Esophagus (tissue), 2 donors: ENCODE measurements at regions not wholly inside any gene's neighbourhood (a gene's known extent, or its start where the extent isn't known, plus 50 kb on each side); places are given as distances from the start of the nearest gene placed in this dataset.

Source experiments
- H3K27ac ChIP-seq, 2 donors: one replicate each; pipeline ENCODE4 v1.5.1; 2013; ENCODE audit warnings: low read depth in 2 of 2, mild to moderate bottlenecking in 2 of 2, inconsistent platforms in 1 of 2, low read length in 1 of 2, moderate library complexity in 1 of 2
- H3K27me3 ChIP-seq, 2 donors: one replicate each; pipeline ENCODE4 v1.6.1; 2013; ENCODE audit warnings: low read length in 2 of 2, control low read depth in 1 of 2, mild to moderate bottlenecking in 1 of 2; ENCODE audit not compliant: insufficient read depth in 2 of 2, control insufficient read depth in 1 of 2
- H3K36me3 ChIP-seq, 2 donors: one replicate each; pipeline ENCODE4 v1.6.1; 2013; ENCODE audit warnings: low read length in 1 of 2; ENCODE audit not compliant: control insufficient read depth in 2 of 2, insufficient read depth in 2 of 2
- H3K4me1 ChIP-seq, 2 donors: one replicate each; pipeline ENCODE4 v1.6.1; 2013; ENCODE audit warnings: low read length in 1 of 2; ENCODE audit not compliant: control insufficient read depth in 2 of 2, insufficient read depth in 2 of 2
- H3K4me3 ChIP-seq, 2 donors: one replicate each; pipeline ENCODE4 v1.5.1; 2013; ENCODE audit warnings: low read length in 2 of 2, mild to moderate bottlenecking in 2 of 2, low read depth in 1 of 2, moderate library complexity in 1 of 2
- H3K9me3 ChIP-seq, 2 donors: one replicate each; pipeline ENCODE4 v1.6.1; 2013; ENCODE audit warnings: mild to moderate bottlenecking in 2 of 2, low read depth in 1 of 2, low read length in 1 of 2, moderate library complexity in 1 of 2; ENCODE audit not compliant: control insufficient read depth in 2 of 2, insufficient read depth in 1 of 2
- WGBS, 2 donors: extraction: QIAGEN DNeasy Blood & Tissue Kit; methylation state at CpG; one replicate each; pipeline ENCODE4 v1.1.7; 2013; 5-methylcytosine and 5-hydroxymethylcytosine counted together
- donor health status: healthy with polysubstance abuse.
- donor health status: Bipolar disorder and iron deficiency.

DNA sequence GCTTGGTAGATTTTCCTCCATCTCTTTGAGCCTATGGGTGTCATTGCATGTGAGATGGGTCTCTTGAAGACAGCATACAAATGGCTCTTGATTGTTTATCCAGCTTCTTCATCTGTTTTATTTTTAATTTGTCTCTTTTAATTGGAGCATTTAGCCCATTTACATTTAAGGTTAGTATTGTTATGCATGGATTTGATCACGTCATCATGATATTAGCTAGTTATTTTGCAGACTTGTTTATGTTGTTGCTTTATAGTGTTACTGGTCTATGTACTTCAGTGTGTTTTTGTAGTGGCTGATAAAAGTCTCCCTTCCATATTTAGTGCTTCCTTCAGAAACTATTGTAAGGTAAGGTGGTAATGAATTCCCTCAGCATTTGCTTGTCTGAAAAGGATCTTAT lies 78.6 kb upstream of the RGMB start:
- no peaks in the 10 kb centered on the region for H3K27me3 ChIP-seq
- WGBS, 2 donors, result 91 to 92% methylated on average over 1 of the region's 1 CpG
- no peaks in the 10 kb centered on the region for H3K36me3 ChIP-seq
- H3K4me3 ChIP-seq, result no peak overlapping the region
- H3K4me1 ChIP-seq, result no peaks in the 10 kb centered on the region
- H3K9me3 ChIP-seq, result no peaks in the 10 kb centered on the region
- no peak overlapping the region for H3K27ac ChIP-seq

DNA sequence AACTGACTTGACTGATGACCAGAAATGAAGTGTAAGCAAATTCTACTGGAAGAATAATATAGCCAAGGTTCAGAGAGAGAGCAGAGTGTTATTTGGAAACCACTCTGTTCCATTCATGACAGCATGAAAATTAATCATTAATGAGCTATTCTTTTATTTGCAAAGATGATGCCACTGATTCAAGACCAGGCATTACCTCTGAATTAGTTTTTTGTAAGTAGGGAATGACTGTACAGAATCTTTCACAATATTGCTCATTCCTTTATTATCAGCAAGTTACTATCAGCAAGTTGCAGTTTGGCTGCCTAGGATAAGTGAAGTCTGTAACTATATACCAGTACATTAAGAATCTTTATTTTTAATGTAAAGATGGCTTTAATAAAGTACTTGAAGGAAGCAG lies 75.1 kb upstream of the RGMB start:
- Histone ChIP-seq H3K9me3 (peaks cover 0 to 6% of the 10 kb centered on the region in 2 donors), H3K4me3 (no peak overlapping the region)

DNA sequence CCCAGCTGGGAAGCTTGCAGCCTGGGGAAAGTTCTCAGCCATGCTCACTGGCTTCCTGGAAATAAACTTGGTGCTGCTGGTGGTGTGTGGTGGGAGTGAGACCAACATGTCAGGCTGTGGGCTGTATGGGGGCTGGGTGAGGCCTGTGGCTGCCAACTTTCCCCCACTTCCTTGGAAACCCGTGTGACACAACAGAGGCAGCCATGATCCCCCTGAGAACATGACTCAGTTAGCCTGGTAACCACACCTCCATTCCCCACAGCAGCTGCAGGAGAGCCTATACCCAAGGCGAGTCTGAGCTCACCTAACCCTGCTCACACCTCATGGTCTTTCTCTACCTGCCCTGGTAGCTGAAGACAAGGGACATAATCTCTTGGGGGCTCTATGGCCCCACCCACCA lies 72.7 kb upstream of the RGMB start:
- Histone ChIP-seq H3K36me3 (no peaks in the 10 kb centered on the region), H3K4me3 (no peak overlapping the region), H3K9me3 (peaks cover 0 to 6% of the 10 kb centered on the region in 2 donors), H3K27me3 (no peaks in the 10 kb centered on the region), H3K4me1 (no peaks in the 10 kb centered on the region), H3K27ac (no peak overlapping the region)
- 79 to 80% methylated on average over 2 of the region's 2 CpGs for WGBS, 2 donors

More for the DNA sequence above, 75.1 kb upstream of the RGMB start:
- Histone ChIP-seq H3K36me3 (no peaks in the 10 kb centered on the region), H3K27ac (no peak overlapping the region), H3K4me1 (no peaks in the 10 kb centered on the region), H3K27me3 (no peaks in the 10 kb centered on the region)

DNA sequence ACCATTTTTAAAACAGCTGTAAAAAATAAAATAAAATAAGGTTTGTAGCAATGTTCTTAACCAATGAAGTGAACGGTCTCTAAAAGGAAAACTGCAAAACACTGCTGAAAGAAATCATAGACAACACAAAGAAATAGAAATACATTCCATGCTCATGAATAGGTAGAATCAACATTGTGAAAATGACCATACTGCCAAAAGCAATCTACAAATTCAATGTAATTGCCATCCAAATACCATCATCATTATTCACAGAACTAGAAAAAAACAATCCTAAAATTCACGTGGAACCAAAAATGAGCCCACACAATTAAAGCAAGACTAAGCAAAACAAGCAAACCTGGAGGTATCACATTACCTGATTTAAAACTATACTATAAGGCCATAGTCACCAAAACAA lies 67.6 kb upstream of the RGMB start:
- Histone ChIP-seq H3K9me3 (peaks cover 0 to 3% of the 10 kb centered on the region in 2 donors), H3K36me3 (no peaks in the 10 kb centered on the region), H3K4me3 (no peak overlapping the region), H3K27ac (no peak overlapping the region), H3K4me1 (no peaks in the 10 kb centered on the region), H3K27me3 (no peaks in the 10 kb centered on the region)
- WGBS, 2 donors, result 84 to 90% methylated on average over 2 of the region's 2 CpGs

DNA sequence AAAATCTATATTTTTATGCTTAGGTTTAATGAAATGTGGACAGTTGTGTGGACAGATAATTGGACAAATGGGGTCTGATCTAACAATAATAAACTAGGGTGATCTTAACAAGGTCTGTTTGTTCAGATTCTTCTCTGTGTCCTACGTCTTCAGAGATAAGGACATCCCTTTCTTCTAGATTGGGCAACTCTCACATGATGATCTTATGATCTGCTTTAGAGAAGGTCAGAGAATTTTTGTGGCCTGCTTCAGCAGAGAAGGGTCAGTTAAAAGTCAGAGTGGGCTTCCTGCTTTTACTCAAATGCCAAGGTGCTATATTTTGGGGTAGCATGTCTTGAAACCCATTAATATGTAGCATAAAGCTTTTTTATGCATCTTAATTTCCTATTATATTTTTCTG lies 63.8 kb upstream of the RGMB start:
- no peak overlapping the region for H3K4me3 ChIP-seq
- H3K9me3 ChIP-seq, result no peaks in the 10 kb centered on the region
- no peaks in the 10 kb centered on the region for H3K4me1 ChIP-seq
- no peak overlapping the region for H3K27ac ChIP-seq
- WGBS, 2 donors, result 83 to 92% methylated on average over 1 of the region's 1 CpG
- no peaks in the 10 kb centered on the region for H3K36me3 ChIP-seq
- no peaks in the 10 kb centered on the region for H3K27me3 ChIP-seq

DNA sequence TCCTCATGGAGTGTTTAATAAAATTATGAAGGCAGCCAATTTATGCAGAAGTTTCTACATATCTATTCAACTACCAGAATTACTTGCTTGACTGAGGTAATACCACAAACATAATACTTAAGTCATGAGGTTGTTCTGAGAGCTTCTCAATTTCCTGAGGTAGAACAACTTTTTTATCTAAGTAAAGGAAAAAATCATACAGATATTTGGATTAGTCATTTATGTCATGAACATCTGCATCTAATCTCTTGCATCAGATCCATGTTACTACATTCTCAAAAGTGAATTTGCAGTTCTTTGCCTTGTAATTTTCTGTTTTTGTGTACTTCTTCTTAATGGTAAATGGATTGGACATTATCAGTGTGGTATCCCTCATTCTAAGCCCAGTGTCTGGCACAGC lies 60.4 kb upstream of the RGMB start:
- Histone ChIP-seq H3K4me1 (no peaks in the 10 kb centered on the region), H3K36me3 (no peaks in the 10 kb centered on the region), H3K27me3 (no peaks in the 10 kb centered on the region), H3K27ac (no peak overlapping the region), H3K9me3 (no peaks in the 10 kb centered on the region), H3K4me3 (no peak overlapping the region)

DNA sequence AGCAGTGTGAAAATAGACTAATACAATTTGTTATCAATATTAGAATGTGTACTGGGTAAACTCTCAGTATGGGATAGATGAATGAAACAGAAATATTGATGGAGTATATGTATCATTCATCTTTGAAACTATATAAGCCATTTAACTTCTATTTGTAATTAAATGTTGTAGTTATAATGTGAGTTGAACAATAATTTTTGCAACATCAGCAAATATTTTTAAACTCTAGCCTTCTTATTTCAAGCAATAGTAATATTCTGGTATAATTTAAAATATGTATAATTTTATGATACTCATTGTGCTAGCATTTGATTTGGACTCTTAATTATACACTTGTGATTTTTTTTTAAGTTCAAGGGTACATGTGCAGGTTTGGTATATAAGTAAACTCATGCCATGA lies 59.6 kb upstream of the RGMB start:
- Histone ChIP-seq H3K9me3 (no peaks in the 10 kb centered on the region), H3K36me3 (no peaks in the 10 kb centered on the region), H3K4me1 (no peaks in the 10 kb centered on the region), H3K4me3 (no peak overlapping the region), H3K27ac (no peak overlapping the region), H3K27me3 (no peaks in the 10 kb centered on the region)

DNA sequence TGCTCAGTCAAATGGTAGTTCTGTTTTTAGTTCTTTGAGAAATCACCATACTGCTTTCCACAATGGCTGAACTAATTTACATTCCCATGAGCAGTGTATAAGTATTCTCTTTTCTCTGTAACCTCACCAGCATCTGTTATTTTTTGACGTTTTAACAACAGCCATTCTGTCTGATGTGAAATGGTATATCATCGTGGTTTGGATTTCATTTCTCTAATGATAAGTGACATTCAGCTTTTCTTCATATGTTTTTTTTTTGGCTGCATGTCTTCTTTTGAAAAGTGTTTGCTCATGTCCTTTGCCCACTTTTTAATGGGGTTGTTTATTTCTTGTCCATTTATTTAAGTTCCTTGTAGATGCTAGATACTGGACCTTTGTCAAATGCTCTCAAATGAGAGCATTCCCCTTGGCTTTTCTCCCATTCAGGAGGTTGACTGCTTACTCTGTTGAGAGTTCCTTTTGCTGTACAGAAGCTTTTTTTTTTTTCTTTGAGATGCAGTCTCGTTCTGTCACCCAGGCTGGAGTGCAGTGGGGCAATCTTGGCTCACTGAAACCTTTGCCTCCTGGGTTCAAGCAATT lies 58.7 kb upstream of the RGMB start:
- WGBS, 2 donors, result 51 to 62% methylated on average over 3 of the region's 3 CpGs
- Histone ChIP-seq H3K4me3 (no peak overlapping the region), H3K27me3 (no peaks in the 10 kb centered on the region), H3K9me3 (no peaks in the 10 kb centered on the region), H3K4me1 (no peaks in the 10 kb centered on the region), H3K36me3 (no peaks in the 10 kb centered on the region), H3K27ac (no peak overlapping the region)

DNA sequence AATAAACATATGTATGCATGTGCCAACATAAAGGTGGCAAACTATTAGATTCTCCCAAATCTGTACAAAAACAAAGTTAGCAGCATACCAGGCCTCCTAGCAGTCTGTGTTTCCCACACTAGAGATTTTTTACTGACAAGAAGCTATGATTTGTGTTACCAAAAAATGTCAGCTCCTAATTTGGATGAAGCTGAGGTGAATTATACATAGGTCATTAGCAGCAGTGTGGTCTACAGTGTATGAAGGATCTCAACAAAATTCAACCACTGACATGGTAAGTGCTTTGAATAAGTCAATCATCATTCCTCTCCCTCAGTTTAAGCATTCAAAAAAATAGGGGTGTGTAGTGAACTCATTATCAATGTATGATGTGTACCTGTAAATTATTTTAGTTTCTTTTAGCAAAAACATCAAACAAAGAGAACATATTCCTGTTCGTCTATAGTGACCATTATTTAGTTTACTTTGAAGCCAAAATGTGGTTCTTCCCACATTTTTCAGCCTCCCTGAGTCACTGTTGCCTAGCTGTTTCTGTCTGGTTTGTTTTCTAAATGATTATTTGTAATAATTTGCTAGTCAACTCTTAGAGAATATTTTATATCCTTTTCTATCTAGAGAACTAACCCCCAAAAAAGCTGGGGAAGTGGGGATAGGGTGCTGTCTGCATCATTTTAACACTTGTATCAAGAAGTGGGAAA lies 52.1 kb upstream of the RGMB start:
- no peaks in the 10 kb centered on the region for H3K36me3 ChIP-seq
- no peaks in the 10 kb centered on the region for H3K9me3 ChIP-seq
- 47 to 64% methylated on average over 1 of the region's 1 CpG for whole genome bisulfite sequencing, 2 donors
- no peaks in the 10 kb centered on the region for H3K27me3 ChIP-seq
- no peak overlapping the region for H3K27ac ChIP-seq
- H3K4me3 ChIP-seq, result no peak overlapping the region
- no peaks in the 10 kb centered on the region for H3K4me1 ChIP-seq

DNA sequence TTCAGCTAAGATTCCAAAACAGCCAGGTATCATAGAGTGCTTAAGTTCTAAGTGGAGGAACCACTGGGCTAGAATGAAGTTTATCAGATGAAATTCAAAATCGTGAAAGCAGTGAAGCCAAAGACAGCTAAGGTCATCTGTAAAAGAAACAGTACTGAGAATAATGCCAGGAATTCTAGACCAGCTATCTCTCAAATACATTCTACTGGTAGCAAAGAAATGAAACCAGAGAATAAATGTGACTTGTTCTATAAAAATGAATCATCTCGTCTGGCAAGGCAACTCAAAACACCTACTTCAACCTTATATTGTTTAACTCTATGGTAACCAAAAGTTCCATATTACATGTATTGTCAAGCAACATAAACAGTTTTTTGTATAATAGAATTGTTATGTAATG lies 51.3 kb upstream of the RGMB start:
- Histone ChIP-seq H3K36me3 (no peaks in the 10 kb centered on the region), H3K27me3 (no peaks in the 10 kb centered on the region), H3K9me3 (no peaks in the 10 kb centered on the region), H3K27ac (no peak overlapping the region), H3K4me1 (no peaks in the 10 kb centered on the region), H3K4me3 (no peak overlapping the region)
- WGBS, 2 donors, result 50 to 59% methylated on average over 2 of the region's 2 CpGs
